Effector memory CD4-positive, alpha-beta T cell (primary cell): ENCODE measurements at regions not wholly inside any gene's neighbourhood (a gene's known extent, or its start where the extent isn't known, plus 50 kb on each side); places are given as distances from the start of the nearest gene placed in this dataset.

Experiments
- DNase-seq, 3 donors: peaks; one replicate each; pipeline ENCODE4 v3.0.0-alpha.2; 2020
- H3K27ac ChIP-seq: 2 replicates; pipeline ENCODE4 v1.7.0; 2013; ENCODE audit warnings: mild to moderate bottlenecking, low read length, moderate library complexity; ENCODE audit not compliant: insufficient read depth, poor library complexity, severe bottlenecking
- H3K27me3 ChIP-seq: replicated peaks from 2 replicates; pipeline ENCODE4 v1.7.0; 2013; ENCODE audit warnings: mild to moderate bottlenecking, low read length; ENCODE audit not compliant: insufficient read depth, control insufficient read depth, poor library complexity, severe bottlenecking
- H3K36me3 ChIP-seq: 2 replicates; pipeline ENCODE4 v1.7.0; 2013; ENCODE audit warnings: mild to moderate bottlenecking, low read length, moderate library complexity; ENCODE audit not compliant: control insufficient read depth, insufficient read depth
- H3K4me1 ChIP-seq: 2 replicates; pipeline ENCODE4 v1.7.0; 2013; ENCODE audit warnings: low read length, mild to moderate bottlenecking; ENCODE audit not compliant: control insufficient read depth, insufficient read depth, poor library complexity, severe bottlenecking
- H3K4me3 ChIP-seq: 2 replicates; pipeline ENCODE4 v1.7.0; 2013; ENCODE audit warnings: low read length, low read depth, mild to moderate bottlenecking; ENCODE audit not compliant: insufficient read depth, poor library complexity, severe bottlenecking
- H3K9me3 ChIP-seq: 2 replicates; pipeline ENCODE4 v1.7.0; 2013; ENCODE audit warnings: mild to moderate bottlenecking, low read length, moderate library complexity; ENCODE audit not compliant: control insufficient read depth

- Histone ChIP-seq H3K36me3 (no peaks in the 10 kb centered on the region), H3K9me3 (no peaks in the 10 kb centered on the region), H3K27me3 (no peaks in the 10 kb centered on the region), H3K4me1 (peaks cover 2% of the 10 kb centered on the region), H3K4me3 (no peak overlapping the region), H3K27ac (no peak overlapping the region)
- DNase-seq = no peak
These were observed 309.6 kb upstream of the TRIB2 start for GRCh38 chr2:12407160-12407559.

GRCh38 chr2:12412898-12413305 lies 303.8 kb upstream of the TRIB2 start:
- Histone ChIP-seq H3K9me3 (no peaks in the 10 kb centered on the region), H3K4me3 (no peak overlapping the region), H3K27ac (no peak overlapping the region), H3K4me1 (peaks cover 9% of the 10 kb centered on the region), H3K36me3 (no peaks in the 10 kb centered on the region), H3K27me3 (no peaks in the 10 kb centered on the region)
- peak in 2 of 3 donors; percentile 5 to 14 for DNase-seq

DNA sequence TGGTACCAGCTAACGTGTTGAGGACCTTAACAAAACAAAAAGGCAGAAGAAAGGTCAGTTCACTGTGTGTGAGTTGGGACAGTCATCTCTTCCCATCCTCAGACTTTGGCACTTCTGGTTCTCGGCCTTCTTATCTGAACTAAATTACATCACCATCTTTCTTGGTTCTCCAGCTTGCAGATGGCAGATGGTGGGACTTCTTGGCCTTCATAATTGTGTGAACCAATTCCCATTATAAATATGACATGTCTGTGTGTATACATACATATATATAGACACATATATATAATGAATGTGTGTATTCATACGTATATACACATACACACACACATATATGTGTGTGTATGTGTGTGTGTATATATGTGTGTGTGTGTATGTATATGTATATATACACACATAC lies 301.2 kb upstream of the TRIB2 start:
- no peak overlapping the region for H3K27ac ChIP-seq
- no peaks in the 10 kb centered on the region for H3K9me3 ChIP-seq
- no peak overlapping the region for H3K4me3 ChIP-seq
- H3K36me3 ChIP-seq = no peaks in the 10 kb centered on the region
- peaks cover 16% of the 10 kb centered on the region for H3K4me1 ChIP-seq
- no peaks in the 10 kb centered on the region for H3K27me3 ChIP-seq
- DNase-seq = no peak

DNA sequence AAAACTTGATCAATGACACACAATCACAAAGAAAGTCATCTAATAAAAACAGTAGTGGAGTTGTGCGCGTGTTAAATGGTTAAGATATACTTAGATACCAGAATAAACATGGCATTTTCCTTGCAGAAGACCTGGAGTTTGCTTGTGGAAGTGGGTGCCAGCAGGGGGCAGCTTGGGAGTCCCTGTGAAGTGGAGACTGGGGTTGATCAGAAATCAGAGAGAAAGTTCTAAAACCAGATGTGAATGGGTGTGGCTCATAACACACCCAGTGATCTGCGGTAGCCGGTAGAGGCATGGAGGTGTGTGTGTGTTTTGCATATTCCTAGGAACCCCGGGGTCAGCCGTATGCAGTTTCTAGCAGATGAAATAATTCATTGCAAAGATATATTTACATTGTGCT lies 300.1 kb upstream of the TRIB2 start:
- Histone ChIP-seq H3K27ac (no peak overlapping the region), H3K27me3 (no peaks in the 10 kb centered on the region), H3K36me3 (no peaks in the 10 kb centered on the region), H3K4me3 (no peak overlapping the region), H3K9me3 (no peaks in the 10 kb centered on the region), H3K4me1 (peaks cover 16% of the 10 kb centered on the region)
- peak; percentile 23 to 47 (median 31) for DNase-seq

- Histone ChIP-seq H3K4me3 (no peak overlapping the region), H3K36me3 (no peaks in the 10 kb centered on the region), H3K27ac (no peak overlapping the region), H3K9me3 (no peaks in the 10 kb centered on the region), H3K27me3 (no peaks in the 10 kb centered on the region), H3K4me1 (peaks cover 9% of the 10 kb centered on the region)
- DNase-seq = no peak
These were observed 298.9 kb upstream of the TRIB2 start for GRCh38 chr2:12417786-12418185.

- no peak overlapping the region for H3K4me3 ChIP-seq
- H3K27me3 ChIP-seq = no peaks in the 10 kb centered on the region
- H3K4me1 ChIP-seq = peaks cover 9% of the 10 kb centered on the region
These were observed 296.9 kb upstream of the TRIB2 start for GRCh38 chr2:12419803-12420202.

DNA sequence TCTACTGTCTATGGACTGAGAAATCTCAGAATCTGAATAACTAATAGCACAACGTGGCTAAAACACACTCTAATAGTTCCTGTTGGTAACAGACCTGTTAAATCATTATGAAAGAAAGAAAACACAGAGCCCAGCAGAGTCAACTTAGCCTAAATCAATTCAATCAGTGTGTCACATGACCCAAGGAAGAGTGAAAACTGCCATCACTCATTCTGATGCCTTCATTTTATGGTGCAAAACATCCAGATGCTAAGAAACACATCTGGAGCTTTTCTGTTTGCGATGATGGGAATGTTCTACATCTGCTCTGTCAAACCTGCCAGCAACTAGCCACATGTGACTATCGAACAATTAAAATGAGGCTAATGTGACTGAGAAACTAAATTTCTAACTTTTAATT lies 295.7 kb upstream of the TRIB2 start:
- Histone ChIP-seq H3K27me3 (no peaks in the 10 kb centered on the region), H3K4me1 (peaks cover 9% of the 10 kb centered on the region), H3K27ac (no peak overlapping the region), H3K9me3 (no peaks in the 10 kb centered on the region), H3K4me3 (no peak overlapping the region), H3K36me3 (no peaks in the 10 kb centered on the region)
- no peak for DNase-seq

More at GRCh38 chr2:12419803-12420202, 296.9 kb upstream of the TRIB2 start:
- H3K9me3 ChIP-seq = no peaks in the 10 kb centered on the region
- no peak overlapping the region for H3K27ac ChIP-seq
- no peaks in the 10 kb centered on the region for H3K36me3 ChIP-seq
- DNase-seq = no peak

DNA sequence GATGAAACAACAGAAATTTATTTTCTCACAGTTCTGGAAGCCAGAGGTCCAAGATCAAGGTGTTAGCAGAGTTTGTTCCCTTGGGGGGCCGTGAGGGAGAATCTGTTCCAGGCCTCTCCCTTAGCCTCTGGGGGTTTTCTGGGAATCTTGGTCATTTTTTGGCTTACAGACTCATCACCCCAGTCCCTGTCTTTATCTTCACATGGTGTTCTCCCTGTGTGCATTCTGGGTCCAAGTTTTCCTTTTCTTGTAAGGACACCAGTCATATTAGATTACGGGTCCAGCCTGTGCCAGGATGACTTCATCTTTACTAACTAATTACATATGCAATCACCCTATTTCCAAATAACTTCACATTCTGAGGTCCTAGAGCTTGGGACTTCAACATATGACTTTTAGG lies 292.5 kb upstream of the TRIB2 start:
- Histone ChIP-seq H3K36me3 (no peaks in the 10 kb centered on the region), H3K4me3 (no peak overlapping the region), H3K27me3 (no peaks in the 10 kb centered on the region), H3K4me1 (peaks cover 7% of the 10 kb centered on the region), H3K9me3 (no peaks in the 10 kb centered on the region), H3K27ac (no peak overlapping the region)
- DNase-seq = no peak

DNA sequence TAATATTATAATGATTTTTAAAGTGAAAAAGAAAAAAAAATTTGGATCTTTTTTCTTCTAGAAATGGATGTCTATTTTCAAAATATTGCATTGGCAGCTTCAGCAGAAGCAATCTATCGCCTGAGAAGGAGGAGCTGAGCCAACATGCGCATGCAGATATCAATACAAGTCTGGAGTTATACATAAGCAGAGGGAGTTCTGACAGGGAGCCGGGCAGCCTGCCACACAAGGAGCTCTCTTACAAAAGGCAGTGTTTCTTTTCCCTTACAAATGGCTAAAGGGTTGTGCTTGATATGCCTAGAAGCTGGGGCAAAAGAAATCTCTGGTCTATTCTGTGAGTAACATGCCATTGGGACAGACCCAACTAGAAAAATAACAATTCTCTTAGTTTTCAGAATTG lies 291.9 kb upstream of the TRIB2 start:
- Histone ChIP-seq H3K4me1 (peaks cover 5% of the 10 kb centered on the region), H3K9me3 (no peaks in the 10 kb centered on the region), H3K27me3 (no peaks in the 10 kb centered on the region), H3K4me3 (no peak overlapping the region), H3K36me3 (no peaks in the 10 kb centered on the region), H3K27ac (no peak overlapping the region)
- DNase-seq = no peak

- no peak for DNase-seq
- Histone ChIP-seq H3K36me3 (no peaks in the 10 kb centered on the region), H3K27ac (no peak overlapping the region), H3K9me3 (no peaks in the 10 kb centered on the region), H3K27me3 (no peaks in the 10 kb centered on the region), H3K4me1 (no peaks in the 10 kb centered on the region), H3K4me3 (no peak overlapping the region)
These were observed 288.4 kb upstream of the TRIB2 start for GRCh38 chr2:12428324-12428723.

- Histone ChIP-seq H3K27me3 (no peaks in the 10 kb centered on the region), H3K4me1 (peaks cover 3% of the 10 kb centered on the region), H3K36me3 (no peaks in the 10 kb centered on the region), H3K4me3 (no peak overlapping the region), H3K27ac (no peak overlapping the region), H3K9me3 (no peaks in the 10 kb centered on the region)
- no peak for DNase-seq
These were observed 287.9 kb upstream of the TRIB2 start for GRCh38 chr2:12428786-12429185.
